Stimulated activated CD4-positive, alpha-beta T cell treated with anti-CD3 and anti-CD28 coated beads, Interleukin-4, amount 100 ng/mL, for 4 hours (primary cell): ENCODE measurements at regions not wholly inside any gene's neighbourhood (a gene's known extent, or its start where the extent isn't known, plus 50 kb on each side); places are given as distances from the start of the nearest gene placed in this dataset.

Source experiments
- DNase-seq, 2 experiments: peaks; one replicate each; pipeline ENCODE4 v3.0.0-alpha.2; 2020

GRCh38 chr9:16100537-16101091 lies 547.8 kb downstream of the CCDC171 start:
- DNase-seq: no peak

GRCh38 chr9:16102154-16102553 lies 549.3 kb downstream of the CCDC171 start:
- DNase-seq: no peak

- no peak for DNase-seq
Observed at GRCh38 chr9:16103620-16104397, 551.0 kb downstream of the CCDC171 start.

DNA sequence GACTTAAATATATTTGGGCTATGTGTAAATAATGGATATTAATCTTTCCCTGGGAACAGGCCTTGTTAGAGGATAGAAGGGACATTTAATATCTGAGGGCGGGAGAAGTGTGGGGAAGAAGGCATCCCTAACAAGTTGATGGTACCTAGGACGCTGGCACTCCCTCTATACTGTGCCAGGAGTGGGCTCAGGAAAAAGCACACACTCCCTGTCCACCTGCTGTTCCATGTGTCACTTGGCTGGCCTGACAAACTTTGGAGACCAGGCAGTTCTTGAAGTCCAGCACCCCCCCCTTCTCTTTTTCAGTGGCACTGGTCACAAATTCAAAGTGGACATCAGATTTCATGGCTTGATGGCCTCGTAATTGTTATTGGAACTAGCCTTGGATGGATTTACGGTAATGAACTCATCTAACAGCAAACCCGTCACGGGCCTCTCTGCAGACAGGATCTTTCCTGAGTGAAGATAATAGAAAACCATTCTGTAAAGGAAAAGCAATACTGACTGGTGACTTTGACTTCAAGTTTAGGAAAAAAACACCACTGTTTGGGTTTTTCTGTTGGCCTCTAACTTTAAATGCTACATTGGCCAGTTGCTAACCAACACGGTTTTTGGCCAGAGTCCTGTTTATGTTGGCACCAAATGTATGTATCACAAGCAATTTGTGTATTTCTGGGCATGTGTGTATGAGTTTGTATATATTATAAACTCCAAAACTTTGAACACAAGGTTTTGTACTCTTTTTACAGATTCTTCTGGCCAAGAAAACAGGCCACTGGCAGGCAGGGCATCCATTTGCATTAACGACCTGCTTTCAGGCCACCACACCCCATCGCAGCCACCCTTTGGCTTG lies 552.6 kb downstream of the CCDC171 start:
- no peak for DNase-seq

DNA sequence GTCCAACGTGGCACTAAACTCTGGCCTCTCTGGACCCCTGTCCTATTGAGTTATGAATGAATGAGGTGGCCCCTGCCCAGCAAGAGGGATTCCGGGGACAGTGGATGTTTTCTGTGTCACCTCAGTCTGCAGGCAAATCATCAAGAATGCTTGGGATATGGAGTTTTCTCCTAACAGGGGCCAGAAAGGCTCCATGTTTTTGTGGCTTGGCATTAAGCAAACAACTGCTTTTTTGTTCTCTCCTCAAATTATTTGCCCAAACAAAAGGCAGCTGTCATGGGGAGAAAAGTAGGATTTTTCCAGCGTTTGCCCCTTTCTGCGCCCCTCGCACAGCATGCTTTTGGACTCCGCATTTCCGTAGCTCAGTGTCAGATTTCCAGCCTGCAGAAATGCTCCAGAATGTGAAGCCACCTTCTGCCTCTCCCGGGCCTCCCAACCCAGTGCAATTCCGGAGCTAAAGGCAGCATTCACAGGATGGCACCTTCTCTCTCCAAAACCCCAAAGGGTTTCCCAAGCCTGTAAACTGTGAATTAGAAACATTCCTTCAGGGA lies 553.3 kb downstream of the CCDC171 start:
- DNase-seq: no peak

GRCh38 chr9:16112116-16112515 lies 559.3 kb downstream of the CCDC171 start:
- DNase-seq: no peak

DNA sequence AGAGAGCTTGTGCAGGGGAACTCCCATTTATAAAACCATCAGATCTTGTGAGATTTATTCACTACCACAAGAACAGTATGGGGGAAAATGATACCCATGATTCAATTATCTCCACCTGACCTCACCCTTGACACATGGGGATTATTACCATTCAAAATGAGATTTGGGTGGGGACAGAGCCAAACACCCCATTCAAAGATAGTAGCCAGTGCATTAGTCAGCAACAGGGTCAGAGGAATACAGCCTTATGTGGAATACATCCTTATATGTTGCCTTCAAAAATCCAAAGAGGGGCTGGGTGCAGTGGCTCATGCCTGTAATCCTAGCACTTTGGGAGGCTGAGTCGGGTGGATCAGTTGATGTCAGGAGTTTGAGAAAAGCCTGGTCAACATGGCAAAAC lies 563.2 kb downstream of the CCDC171 start:
- DNase-seq: no peak

GRCh38 chr9:16118043-16118442 lies 565.2 kb downstream of the CCDC171 start:
- no peak for DNase-seq

DNA sequence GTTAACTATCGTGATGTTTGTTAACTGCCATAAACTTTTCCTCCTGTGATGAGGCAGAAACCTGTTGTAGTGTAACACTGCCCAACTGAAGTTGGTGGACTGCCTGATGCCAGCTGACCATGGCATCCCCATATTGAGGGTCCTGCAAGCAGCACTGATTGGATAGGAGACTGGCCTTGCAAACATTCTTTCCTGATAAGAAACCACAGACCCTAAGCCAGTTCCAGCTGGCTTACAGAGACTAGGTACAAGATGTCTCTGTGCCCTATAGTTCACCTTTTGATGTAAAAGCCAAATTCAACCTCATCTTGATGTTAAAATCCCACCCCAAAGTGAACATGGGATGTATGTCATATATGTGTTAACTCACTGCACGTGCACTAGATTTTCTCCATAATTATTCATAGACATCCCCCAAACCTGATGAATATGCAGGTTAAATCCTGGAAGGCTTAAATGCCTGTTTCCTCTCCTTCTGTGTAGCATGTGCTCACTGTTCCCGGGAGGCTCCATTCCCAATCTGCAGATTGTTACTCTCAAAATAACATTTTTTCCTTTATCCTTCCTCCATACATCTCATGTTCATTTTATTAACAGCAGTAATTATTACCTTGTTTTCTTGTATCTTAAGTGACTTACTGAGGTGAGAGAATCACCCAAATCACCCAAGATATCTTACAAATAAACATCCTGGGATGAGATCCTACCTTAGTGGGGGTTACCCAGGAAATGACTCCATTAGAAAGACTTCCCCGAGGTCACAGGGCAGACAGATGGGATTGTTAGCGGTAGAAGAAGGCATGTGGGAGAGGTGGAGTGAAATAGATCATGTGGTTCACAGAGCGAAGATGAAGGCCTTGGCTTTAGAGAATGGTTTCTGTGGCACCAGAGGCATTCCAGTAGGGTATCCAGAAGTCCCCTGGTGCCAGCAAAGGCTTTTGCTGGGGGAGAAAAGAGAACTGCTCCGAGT lies 566.7 kb downstream of the CCDC171 start:
- no peak for DNase-seq

DNA sequence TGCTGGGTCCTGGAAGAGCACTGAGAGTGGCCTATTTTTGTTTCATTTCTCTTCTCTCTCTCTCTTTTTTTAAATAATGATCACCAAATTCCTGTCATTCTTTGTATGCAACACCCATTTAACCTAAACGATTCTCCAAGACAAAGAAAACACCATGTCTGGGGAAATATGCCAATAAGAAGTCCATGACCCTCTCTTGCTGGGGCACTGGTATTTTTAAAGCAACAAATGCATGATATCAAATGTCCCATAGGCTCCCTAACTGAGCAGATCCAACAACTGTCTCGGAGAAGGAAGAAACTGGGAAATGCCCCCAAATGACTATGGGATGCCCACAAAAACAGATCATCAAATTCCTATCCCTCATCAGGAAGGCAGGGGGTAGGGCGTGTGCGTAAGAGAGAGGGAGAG lies 567.4 kb downstream of the CCDC171 start:
- DNase-seq: no peak

DNA sequence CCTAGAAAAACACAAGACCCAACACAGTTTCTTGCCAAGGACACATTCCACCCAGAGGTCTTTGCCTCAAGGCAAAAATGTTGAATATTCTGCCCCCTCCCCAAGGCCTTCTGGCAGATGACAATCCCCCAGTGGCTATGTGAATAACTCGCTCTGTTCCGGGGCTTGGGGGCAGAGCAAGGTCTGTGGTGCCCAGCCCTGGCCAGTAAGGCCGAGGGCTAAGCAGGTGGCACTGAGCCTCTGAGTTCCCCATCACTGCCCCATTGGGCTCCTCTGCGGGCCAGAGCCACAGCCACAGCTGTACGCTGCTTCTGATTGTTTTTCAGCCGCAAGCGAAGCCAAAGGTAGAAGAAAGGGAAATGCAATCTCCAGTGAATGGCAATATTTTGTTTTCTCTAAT lies 567.9 kb downstream of the CCDC171 start:
- no peak for DNase-seq

GRCh38 chr9:16121168-16121567 lies 568.3 kb downstream of the CCDC171 start:
- no peak for DNase-seq

DNA sequence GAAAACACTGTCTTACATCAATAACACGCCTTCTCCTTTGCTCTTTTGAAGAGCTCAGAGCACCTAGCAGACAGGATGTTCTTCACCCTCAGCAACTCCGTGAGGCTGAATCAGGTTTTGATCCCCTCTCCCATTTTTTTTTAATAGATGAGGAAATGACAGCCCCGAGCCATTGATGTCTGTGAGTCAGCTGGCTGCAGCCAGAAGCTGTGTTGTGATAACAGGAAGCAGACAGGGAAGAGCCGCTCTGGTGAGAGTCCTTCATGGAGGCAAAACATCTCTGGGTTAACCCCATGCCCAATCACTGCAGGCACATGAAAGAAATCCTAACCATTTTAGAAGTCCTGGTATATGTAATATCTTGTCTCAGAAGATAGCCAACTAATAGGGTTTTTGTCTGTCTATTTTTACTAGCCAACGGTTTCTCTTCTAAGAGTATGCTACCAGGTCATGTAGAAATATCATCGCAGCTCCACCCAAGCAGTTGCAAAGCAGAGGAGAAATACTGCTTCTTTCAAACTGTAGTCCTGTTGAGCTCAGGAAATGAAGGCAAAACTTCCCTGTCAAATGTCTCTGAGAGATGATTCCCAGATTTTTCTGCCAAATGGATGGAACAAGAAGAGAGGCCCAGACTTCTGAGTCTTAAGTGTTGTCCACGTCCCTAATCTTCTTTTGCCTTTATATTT lies 568.9 kb downstream of the CCDC171 start:
- DNase-seq: no peak

- no peak for DNase-seq
Observed at GRCh38 chr9:16125629-16126028, 572.8 kb downstream of the CCDC171 start.

GRCh38 chr9:16126042-16126441 lies 573.2 kb downstream of the CCDC171 start:
- DNase-seq: no peak

DNA sequence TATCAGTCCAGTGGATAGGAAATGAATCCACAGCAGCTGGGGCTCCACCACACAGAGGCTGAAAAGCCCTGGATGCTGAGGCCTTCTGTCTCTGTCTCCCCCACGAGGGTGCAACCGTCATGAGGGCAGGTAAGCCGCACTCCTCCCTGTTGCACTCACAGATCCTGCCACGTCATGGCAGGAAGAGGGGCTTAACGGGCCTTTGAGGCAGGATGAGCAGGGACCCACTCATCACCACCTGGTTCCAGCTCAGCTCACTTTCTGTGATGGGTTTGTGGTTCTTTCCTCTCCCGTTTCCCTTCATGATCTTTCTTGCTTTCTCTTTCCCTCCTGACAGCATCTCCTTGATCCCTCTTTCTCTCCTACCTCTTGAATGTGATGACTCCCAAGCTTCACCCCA lies 575.2 kb downstream of the CCDC171 start:
- DNase-seq: no peak

DNA sequence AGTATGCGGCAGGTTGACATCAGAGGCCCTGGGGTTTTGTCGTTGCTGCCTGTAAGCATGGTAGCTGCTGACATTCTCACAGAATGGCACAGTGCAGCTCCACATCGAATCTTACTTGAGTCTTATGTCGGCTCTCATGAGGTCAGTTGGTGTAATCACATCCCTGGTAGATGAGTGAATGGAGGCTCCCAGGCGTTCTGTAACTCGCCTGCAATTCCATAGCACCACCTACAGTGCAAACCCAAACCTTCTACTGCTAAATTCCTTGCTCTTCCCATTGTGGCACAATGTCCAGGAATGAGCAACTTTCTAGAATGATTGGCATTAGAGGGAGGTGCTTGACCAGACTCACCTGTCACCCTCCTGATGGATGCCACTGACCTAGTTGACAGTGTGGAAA lies 578.4 kb downstream of the CCDC171 start:
- no peak for DNase-seq

DNA sequence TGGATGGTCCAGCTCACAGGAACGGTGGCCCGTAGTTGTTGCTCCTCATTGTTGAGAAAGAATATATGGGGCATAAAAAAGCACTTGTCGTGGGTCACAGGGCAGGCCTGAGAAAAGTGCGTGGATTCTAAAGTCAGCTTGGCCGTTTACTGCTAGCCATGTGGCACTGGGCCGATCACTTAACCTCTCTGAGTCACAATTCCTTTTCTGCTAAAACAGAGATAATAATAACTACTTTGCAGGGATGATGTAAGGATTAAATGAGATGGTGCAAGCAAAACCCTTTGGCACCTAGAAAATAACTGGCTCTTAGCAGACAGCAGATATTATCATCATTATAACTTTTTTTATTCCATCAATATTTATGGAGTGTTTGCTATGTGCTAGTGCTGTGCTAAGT lies 579.7 kb downstream of the CCDC171 start:
- no peak for DNase-seq

GRCh38 chr9:16133032-16133431 lies 580.2 kb downstream of the CCDC171 start:
- DNase-seq: no peak

GRCh38 chr9:16133556-16134227 lies 580.8 kb downstream of the CCDC171 start:
- no peak for DNase-seq

GRCh38 chr9:16134351-16134750 lies 581.5 kb downstream of the CCDC171 start:
- DNase-seq: no peak
